Fibroblast of skin of scalp (primary cell): ENCODE measurements at regions not wholly inside any gene's neighbourhood (a gene's known extent, or its start where the extent isn't known, plus 50 kb on each side); places are given as distances from the start of the nearest gene placed in this dataset.
"Not testable (repeated sequence)": the region's sequence is repeated elsewhere in the genome, so short reads cannot be mapped to it uniquely, and the experiment has no call there.

Experiments used
- DNase-seq: peaks from one replicate; pipeline ENCODE4 v3.0.0-alpha.2; 2013

- no peak for DNase-seq
Observed at GRCh38 chr1:192862271-192862670, 53.4 kb downstream of the RGS2 start.

- no peak for DNase-seq
Observed at GRCh38 chr1:192866241-192866868, 57.5 kb downstream of the RGS2 start.

DNA sequence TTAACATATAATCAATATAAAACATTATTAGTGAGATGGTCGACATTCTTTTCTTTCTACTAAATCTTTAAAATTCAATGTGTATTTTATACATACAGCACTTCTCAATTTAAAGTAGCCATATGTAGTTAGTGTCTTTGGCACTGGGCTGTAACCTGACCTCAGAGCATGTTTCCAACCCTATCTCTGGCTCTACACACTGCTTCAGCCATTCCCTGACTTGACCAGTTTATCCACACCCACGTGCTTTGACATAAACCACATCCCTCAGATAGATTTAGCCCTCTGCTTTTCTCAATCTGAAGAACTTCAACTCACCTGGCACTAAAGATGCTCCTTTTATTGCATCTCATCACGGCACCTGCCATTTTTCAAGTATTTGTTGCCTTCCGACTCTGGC, 58.3 kb downstream of the RGS2 start:
- no peak for DNase-seq

DNA sequence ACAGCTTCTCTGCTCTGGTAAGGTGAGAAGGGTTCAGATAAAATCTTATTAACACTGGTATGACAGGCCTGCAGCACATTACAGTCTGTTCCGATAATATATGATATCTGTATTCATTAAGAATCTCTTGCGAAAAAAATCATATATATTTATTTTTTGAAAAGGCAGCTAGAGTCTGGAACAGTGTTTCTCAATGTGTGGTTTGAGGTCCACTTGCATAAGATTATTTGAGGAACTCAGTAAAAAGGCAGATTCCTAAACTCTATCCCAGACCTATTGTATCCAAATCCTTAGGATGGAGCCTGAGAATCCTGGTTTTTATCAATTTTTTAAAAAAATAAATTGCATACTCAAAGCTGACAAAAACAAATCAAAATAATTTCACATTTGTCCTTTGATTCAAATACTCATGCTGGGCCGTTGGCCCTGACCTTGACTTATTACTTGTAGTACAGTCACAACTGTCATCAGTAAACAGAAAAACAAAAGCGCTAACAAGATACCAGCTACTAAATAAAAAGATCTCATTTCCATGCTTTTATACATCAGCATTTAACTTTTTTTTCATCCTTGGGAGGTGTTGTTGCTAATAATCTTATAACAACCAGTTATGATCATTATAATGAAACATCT, 60.6 kb downstream of the RGS2 start:
- DNase-seq, result no peak

DNA sequence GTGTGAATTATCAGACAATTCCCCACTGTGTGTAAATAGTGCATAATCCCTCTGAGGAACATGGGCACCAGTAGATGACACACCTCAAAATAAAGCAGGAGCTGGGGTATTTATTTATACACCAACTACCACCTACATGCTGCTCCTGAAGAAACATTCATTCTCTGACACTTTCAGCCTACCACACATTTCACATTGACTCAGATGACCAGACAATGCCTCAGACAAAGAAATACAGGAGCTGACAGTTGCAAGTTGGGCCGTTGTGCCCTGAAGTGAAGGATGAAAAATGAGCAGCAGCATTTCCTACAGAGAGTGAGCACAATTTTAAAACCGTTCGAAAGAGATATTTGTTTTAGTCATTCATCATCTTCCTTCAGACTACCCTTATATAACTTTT, 63.2 kb downstream of the RGS2 start:
- DNase-seq, result no peak

GRCh38 chr1:192873836-192874235, 65.0 kb downstream of the RGS2 start:
- DNase-seq, result no peak

- DNase-seq, result no peak
Observed at GRCh38 chr1:192876633-192877032, 67.8 kb downstream of the RGS2 start.

- peak; percentile 0 for DNase-seq
Observed at GRCh38 chr1:192877283-192877886, 68.5 kb downstream of the RGS2 start.

DNA sequence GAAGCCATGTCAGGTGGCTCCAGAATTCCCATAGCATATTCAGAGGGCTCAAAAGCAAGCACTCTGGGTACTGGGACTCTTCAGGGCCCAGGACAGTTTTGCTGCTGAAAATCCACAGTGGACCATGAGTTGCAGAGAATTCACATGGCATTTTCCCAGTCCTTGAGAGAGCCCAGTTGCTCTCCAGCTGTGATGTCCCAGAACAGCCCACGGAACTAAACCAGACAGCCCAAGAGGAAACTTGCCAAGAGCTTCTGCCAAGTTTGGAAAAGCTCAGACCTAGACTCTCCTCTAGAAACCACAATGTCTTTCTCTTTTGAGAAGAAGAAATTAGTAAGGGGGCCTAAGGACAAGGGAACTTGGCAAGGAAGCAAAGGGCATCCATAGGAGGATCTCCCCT, 69.4 kb downstream of the RGS2 start:
- peak; percentile 27 for DNase-seq

GRCh38 chr1:192879406-192879805, 70.6 kb downstream of the RGS2 start:
- no peak for DNase-seq

- DNase-seq, result no peak
Observed at GRCh38 chr1:192880231-192880630, 71.4 kb downstream of the RGS2 start.

DNA sequence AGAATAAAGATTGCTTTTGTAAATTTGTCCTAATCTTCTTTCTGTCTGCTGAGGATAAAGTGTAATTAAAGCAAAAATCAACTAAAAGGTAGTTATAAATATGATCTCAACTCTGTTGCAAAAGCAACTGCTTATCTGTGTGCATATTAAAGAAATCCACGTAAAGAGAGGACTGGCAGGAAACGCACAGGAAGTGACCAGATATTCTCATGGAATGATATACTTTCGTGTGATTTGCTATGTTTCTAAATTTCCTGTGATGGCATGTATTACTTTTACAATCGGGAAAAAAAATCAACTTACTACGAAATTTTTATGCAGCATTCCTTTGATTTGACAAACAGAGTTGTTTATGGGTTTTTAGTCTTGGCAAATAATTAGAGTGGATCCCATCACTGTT, 75.4 kb downstream of the RGS2 start:
- DNase-seq, result no peak

DNA sequence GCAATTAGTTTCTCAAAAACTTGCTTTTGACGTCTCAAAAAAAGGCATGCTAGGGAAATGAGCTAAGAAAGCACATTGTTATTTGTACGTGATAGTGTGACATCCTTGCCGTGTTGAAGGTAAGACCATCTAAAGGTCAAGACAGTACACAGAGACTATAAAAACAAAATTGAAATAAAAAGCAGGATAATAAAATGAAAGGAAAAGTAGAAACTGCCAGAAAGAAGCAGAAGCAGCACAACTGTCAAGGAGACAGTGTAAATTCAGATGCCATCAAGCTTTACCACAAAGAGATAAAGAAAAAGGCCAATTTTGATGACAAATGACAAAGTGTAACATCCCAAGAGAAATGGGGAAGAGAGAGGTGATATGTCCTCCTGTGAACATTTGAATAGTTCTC, 76.5 kb downstream of the RGS2 start:
- not testable (repeated sequence) for DNase-seq

- no peak for DNase-seq
Observed at GRCh38 chr1:192887426-192887825, 78.6 kb downstream of the RGS2 start.

DNA sequence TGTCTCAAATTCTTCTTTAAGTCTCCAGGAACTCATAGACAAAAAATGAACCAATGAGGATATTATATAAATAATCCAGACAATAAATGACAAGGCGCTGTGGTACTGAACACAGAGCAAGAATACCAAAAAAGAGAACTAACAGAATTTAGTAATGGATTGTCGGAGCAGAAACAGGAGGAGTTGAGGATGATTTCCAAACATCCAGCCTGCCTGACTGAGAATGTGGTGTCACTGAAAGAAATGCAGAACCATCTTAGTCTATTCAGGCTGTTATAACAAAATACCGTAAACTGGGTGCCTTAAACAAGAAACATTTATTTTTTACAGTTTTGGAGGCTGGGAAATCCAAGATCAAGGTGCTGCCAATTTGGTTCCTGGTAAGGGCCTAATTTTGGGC, 79.7 kb downstream of the RGS2 start:
- DNase-seq, result no peak

DNA sequence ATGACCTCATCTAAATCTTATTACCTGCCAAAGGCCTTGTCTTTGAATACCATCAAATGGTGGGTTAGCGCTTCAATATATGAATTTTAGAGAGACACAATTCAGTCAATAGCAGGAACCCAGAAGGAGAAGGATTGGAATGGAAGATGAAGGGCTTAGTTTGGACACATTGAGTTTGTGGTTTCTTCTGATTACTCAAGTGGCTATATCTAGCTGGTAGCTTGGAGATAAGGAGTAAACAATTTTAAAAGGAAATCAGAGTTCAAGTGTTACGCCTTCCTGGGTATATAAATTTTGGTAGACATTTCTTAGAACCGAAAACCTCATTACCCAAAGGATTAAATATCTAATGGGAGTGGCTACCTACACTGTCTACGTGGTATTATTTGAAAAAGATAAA, 80.2 kb downstream of the RGS2 start:
- DNase-seq, result no peak

DNA sequence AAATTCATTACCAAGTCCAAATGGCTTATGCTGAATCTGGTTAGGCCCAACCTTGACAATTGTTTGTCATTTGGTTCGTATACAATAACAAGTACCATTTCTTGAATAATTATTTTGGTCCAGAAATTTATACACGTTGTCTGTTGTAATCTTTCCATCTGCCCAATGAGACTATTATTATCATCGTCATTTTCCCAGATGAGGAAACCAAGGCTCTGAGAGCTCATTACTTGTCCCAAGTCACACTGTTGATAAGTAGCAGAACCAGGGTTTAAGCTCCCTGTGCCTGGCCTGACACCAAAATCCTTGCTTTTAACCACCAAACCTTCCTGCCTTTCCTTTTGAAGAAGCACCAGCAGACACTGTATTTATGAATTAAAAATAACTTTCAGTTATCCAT, 81.3 kb downstream of the RGS2 start:
- no peak for DNase-seq

- DNase-seq, result no peak
Observed at GRCh38 chr1:192892934-192893333, 84.1 kb downstream of the RGS2 start.

- DNase-seq, result not testable (repeated sequence)
Observed at GRCh38 chr1:192895487-192895886, 86.6 kb downstream of the RGS2 start.

GRCh38 chr1:192896376-192896775, 87.5 kb downstream of the RGS2 start:
- DNase-seq, result no peak

GRCh38 chr1:192901500-192901899, 92.7 kb downstream of the RGS2 start:
- DNase-seq, result no peak

DNA sequence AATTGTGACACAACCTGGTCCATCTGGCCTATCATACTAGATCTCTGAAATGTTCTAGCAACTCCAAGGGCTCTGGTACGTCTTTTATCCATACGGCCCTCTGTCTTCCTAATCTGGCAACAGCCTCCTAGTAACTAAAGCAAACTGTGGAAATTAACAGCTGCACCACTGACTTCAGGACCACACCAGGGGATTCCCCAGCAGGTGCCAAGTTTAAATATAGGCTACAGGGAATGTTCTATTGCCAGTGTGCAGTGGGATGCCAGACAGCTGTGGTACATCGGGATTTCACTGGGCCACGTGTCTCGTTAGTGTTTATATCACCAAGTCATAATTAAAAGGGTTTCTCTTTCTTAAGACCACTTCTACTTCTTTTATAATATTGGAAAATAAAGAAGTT, 94.3 kb downstream of the RGS2 start:
- DNase-seq, result no peak

DNA sequence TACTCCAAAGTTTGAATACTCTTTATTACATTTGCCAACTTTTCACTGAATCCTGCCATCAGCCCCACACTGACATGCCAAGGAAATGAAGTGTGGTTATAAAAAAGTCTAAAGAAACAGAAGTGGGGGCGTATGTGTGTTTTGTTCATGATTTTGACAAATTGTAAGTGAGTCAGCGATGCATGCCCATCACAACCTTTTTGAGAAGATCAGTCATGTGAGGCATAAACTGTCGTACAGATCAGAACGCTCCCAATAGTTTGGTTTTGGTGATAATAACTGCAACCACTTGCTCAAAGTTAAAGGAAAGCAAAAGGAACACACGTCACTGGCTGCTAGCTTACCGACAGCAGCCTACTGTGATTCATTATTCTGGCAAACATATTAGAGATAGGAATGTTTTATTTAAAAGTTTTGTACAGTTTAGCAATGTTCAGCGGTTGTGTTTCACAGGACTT, 95.6 kb downstream of the RGS2 start:
- peak; percentile 68 for DNase-seq

DNA sequence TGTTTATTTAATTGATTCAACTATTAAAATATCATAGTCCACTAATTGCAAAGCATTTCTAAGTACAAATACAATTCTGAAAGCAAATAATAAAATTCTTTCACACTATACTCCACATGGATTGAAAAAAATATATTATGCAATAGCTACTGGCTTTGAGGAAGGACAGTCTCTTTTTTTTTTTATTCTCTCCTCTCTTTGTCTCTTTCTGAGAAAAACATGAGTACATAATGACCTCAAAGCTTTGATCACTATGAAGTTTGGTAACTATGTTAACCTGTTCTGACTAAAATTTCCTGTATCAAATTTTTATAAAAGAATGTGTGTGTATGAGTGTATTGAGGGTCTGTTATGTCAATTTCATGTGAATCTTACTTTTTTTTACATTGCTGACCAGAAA, 96.2 kb downstream of the RGS2 start:
- no peak for DNase-seq
